ENCODE measurements at regions not wholly inside any gene's neighbourhood (a gene's known extent, or its start where the extent isn't known, plus 50 kb on each side); places are given as distances from the start of the nearest gene placed in this dataset.

DNA sequence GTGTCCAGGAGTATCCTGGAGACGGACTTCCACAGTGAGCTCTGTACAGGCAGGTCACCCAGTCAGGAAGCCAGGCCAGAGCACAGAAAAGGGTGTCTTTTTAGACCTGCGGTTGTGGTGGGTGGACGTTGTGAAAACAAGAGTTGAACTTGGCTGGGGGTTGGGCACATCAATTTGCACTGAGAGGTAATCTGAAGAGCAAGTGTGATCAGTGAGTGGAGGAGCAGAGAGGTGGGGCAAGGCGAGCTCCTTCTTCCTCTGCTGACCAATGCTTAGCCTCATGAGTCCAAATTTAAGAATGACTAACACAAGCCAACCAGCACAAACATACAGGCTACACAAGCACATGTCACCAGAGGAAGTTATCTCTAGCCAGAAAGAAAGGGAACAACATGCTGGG, 310.8 kb downstream of the TCERG1L start:
- peaks cover 0 to 4% (median 0%) of the 10 kb centered on the region in 12 donors for H3K9me3 ChIP-seq
- 62 to 77% (median 68%) methylated on average over 4 of the region's 4 CpGs for WGBS, 4 donors
- no peaks in the 10 kb centered on the region for H3K4me1 ChIP-seq
- H3K36me3 ChIP-seq = no peaks in the 10 kb centered on the region
- ATAC-seq = no peak
- H3K4me3 ChIP-seq = no peak overlapping the region
- H3K27me3 ChIP-seq = peaks cover 0 to 27% (median 0%) of the 10 kb centered on the region in 9 donors
- DNase-seq = no peak
- H3K27ac ChIP-seq = no peak overlapping the region
- no peak for TF ChIP-seq POLR2A (IDR thresholded peaks at IDR 0.05)
- TF ChIP-seq, protein P1, sequence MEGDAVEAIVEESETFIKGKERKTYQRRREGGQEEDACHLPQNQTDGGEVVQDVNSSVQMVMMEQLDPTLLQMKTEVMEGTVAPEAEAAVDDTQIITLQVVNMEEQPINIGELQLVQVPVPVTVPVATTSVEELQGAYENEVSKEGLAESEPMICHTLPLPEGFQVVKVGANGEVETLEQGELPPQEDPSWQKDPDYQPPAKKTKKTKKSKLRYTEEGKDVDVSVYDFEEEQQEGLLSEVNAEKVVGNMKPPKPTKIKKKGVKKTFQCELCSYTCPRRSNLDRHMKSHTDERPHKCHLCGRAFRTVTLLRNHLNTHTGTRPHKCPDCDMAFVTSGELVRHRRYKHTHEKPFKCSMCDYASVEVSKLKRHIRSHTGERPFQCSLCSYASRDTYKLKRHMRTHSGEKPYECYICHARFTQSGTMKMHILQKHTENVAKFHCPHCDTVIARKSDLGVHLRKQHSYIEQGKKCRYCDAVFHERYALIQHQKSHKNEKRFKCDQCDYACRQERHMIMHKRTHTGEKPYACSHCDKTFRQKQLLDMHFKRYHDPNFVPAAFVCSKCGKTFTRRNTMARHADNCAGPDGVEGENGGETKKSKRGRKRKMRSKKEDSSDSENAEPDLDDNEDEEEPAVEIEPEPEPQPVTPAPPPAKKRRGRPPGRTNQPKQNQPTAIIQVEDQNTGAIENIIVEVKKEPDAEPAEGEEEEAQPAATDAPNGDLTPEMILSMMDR (IDR thresholded peaks at IDR 0.05) = no peak
- intact Hi-C loops (cut with DNase I) = no loop called here

DNA sequence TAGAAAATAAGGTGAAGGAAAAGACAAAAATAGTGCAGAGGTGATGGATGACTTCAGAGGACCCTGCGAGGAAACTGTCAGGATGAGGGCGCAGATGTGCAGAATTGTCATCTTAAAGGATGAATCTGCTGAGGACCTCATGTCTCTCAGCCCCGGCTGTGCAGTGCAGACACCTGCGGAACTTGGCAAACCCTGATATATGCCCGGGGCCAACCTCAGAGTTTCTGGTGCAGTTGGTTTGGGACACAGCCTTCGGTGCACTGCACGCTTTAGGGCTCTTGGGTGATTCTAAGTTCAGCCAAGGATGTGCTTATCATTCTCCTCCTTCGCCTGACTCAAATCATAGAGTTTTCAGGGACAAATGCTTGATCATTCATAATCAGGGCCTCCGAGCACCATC, 310.1 kb downstream of the TCERG1L start:
- Histone ChIP-seq H3K27ac (no peak overlapping the region), H3K36me3 (no peaks in the 10 kb centered on the region), H3K4me3 (no peak overlapping the region), H3K27me3 (peaks cover 0 to 27% (median 0%) of the 10 kb centered on the region in 9 donors), H3K9me3 (peaks cover 0 to 4% (median 0%) of the 10 kb centered on the region in 12 donors), H3K4me1 (no peaks in the 10 kb centered on the region)
- intact Hi-C loops (cut with DNase I) = no loop called here
- no peak for ATAC-seq
- DNase-seq = no peak
- TF ChIP-seq, protein P1 (IDR thresholded peaks at IDR 0.05) = no peak
- no peak for TF ChIP-seq POLR2A (IDR thresholded peaks at IDR 0.05)
- WGBS, 4 donors = 84 to 88% (median 87%) methylated on average over 9 of the region's 9 CpGs

DNA sequence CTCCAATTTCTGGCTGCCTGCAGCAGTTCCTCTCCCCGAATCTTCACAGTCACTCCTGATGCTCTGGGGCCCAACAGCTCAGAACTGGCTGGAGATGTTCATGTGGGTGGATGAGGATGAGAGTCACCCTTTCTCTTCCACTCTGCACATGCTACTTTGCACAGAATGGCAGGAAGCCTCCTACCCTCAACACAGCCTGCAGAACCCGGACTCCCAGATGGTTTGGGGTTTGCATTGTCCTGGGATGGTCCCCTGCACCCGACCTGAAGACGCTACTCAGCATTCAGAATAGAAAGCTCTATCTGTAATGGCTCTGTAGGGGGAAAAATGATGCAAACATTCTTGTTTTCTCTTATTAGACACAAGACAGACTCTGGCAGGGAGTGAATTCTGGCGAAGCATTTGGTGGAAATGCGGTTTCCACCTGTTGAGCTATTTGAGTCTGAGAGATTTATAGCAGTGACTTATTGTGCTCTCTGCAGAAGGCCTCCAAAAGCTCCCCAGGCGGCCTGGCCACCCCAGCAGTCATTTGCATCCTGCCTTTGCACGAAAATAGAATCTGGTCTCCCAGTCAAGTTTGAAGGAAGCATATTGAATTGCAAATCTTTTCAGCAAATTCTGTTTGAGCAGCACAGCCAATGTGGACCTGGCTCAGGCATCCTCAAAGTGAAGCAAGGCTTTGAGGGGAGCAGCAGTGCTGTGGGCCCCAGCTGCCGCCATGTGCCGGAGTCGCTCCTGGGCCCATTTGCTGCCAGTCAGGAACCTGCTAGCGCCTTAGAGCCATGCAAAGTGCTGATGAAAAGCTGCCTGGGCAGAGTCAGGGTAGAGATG, 309.3 kb downstream of the TCERG1L start:
- H3K27ac ChIP-seq = no peak overlapping the region
- intact Hi-C loops (cut with DNase I) = no loop called here
- H3K27me3 ChIP-seq = peaks cover 0 to 29% (median 0%) of the 10 kb centered on the region in 9 donors
- no peaks in the 10 kb centered on the region for H3K36me3 ChIP-seq
- H3K9me3 ChIP-seq = peaks cover 0 to 4% (median 0%) of the 10 kb centered on the region in 12 donors
- ATAC-seq = no peak
- H3K4me1 ChIP-seq = no peaks in the 10 kb centered on the region
- TF ChIP-seq, protein P1 (IDR thresholded peaks at IDR 0.05) = no peak
- TF ChIP-seq POLR2A (IDR thresholded peaks at IDR 0.05) = no peak
- no peak overlapping the region for H3K4me3 ChIP-seq
- DNase-seq = no peak
- WGBS, 4 donors = 56 to 62% (median 58%) methylated on average over 12 of the region's 12 CpGs

DNA sequence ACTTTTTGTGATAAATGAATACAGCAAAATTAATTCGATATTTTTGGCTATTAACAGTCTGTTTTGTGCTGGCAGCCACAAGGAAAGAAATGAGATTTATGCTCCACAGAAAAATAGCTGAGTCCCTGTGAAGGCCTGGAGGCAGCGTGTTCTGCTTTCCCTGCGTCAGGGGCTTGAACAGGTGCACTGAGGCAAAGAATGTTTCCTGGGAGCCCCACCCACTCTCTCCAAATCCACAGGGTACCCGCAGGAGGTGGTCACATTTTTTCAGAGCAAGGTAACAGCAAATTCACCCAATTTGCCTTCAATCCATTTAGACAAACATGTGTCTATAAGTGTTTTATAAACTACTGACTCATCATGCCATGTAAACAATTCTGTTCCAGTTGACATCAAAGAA, 308.1 kb downstream of the TCERG1L start:
- ATAC-seq = no peak
- whole genome bisulfite sequencing, 4 donors = 78 to 89% (median 85%) methylated on average over 4 of the region's 4 CpGs
- Histone ChIP-seq H3K4me1 (no peaks in the 10 kb centered on the region), H3K36me3 (no peaks in the 10 kb centered on the region), H3K9me3 (peaks cover 0 to 4% (median 0%) of the 10 kb centered on the region in 12 donors), H3K27ac (no peak overlapping the region), H3K4me3 (no peak overlapping the region), H3K27me3 (peaks cover 0 to 24% (median 0%) of the 10 kb centered on the region in 9 donors)
- no peak for DNase-seq
- TF ChIP-seq POLR2A (IDR thresholded peaks at IDR 0.05) = no peak
- TF ChIP-seq, protein P1 (IDR thresholded peaks at IDR 0.05) = no peak
- intact Hi-C loops (cut with DNase I) = no loop called here
